Stimulated activated CD4-positive, alpha-beta T cell treated with anti-CD3 and anti-CD28 coated beads, TNF-alpha, amount 100 ng/mL, for 48 hours (primary cell): ENCODE measurements at regions not wholly inside any gene's neighbourhood (a gene's known extent, or its start where the extent isn't known, plus 50 kb on each side); places are given as distances from the start of the nearest gene placed in this dataset.

ENCODE experiments used
- DNase-seq, 3 donors: peaks; one replicate each; pipeline ENCODE4 v3.0.0-alpha.2; 2020; ENCODE audit warnings: low read depth in 3 of 3

DNA sequence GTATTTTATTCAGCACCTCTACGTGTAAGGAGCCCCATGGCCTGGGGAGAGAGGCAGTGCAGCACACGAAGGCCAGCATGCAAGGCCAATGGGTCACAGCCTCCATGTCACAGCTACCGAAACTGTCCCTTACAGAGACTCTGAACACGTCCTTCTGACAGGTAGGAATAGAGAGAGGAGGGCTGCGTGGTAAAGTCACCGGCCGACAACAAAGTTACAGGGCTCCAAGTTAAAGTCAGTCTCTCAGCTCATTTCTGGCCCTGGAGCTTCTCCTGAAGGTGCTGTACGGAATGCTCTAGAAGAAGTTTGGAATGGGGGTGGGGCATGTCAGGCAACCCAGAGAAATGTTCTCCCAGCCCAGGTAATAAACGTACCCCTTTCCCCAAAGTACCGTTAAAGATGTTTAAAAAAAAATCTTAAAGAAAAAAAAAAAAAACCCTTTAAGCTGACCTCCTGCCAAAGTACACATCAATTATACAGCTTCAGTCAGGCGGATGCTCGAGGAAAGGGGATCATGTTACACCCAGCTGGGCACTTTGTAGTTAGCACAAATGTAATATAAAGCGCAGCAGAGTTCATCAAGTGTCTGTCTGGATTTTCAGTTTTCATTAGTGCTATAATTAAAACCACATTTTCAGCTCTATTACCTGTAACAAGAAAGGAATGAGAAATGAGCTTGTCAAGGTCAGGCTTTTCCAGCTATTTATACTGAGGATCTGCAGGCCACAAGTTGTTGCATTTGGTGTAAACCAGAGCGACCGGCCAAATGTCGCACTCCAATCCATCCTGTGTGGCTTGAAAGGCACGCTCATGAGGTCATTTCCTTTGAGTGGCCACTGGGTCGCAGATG lies 53.3 kb upstream of the CDKN3 start:
- no peak for DNase-seq

DNA sequence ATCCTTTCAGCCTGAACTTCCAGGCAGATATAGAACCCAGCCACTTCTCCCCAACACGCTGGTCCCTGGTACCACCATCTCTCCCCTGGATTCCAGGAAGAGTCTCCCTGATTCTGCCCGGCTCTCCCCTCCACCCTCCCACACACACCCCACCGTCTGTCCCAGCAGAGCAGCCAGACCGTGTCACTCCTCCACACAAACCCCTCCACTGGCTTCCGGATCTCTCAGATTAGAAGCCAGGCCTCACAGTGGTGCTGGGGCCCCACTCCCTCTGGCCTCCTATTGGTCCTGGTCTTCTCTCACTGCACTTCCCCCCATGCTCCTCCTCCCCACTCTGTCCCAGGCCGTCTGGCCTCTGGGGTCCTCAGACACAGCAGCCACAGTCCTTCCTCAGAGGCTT lies 52.4 kb upstream of the CDKN3 start:
- DNase-seq, result no peak

DNA sequence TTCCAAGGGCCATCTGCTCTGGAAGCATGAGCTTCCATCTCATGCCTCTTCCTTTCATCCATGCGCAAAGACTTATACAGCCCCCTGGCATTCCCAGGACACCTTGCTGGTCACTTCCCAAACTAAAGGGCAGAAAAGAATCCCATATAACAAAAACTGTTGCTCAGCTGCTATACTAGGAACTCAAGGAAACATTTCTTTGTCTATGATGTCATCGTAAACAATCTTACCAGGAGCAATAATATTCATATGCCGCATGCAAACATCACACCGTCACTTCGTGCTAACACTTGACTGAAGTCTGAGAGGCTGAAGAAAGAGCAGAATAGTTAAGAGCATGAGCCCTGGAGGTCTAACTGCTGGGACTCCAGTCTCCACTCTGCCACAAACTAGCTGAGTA lies 50.5 kb upstream of the CDKN3 start:
- no peak for DNase-seq
